ENCODE measurements at regions not wholly inside any gene's neighbourhood (a gene's known extent, or its start where the extent isn't known, plus 50 kb on each side); places are given as distances from the start of the nearest gene placed in this dataset.

DNA sequence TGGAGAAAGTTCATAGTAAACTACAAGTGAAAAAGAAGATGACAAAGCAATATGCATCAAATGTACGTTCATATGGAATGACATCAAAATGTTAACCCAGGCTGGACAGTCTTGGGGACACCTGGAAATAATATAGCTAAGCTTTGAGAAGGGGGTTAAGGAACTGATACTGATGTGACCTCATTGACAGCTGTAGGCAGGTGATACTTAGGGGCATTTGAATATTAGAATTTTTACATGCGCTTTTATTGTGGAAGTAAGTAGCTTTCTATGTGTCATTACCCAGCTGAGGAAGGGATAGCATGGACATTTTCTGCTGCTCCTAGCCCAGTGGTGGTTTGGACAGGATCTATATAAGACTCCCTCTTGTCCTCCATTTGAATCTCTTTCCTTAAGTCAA, 299.7 kb downstream of the CWC27 start:
- no peak for DNase-seq

DNA sequence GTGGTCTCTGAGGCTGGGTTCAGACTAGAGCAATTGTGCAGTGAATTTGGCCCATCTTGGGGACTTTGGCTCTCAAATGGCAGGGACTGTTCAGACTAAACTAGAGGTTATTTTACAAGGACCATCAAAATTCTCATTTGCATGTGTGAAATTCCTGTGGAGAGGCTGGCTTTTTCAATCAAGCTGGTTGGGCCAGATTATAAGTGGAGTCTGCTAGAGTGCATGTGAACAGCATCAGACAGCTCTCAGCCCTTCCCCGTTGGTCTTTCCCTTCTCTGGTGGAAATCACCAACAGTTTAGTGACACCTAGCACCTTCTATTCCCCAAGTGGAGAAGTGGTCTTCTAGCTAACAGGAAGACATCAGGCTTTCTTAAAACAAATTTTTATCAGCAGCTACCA, 301.3 kb downstream of the CWC27 start:
- DNase-seq = no peak

DNA sequence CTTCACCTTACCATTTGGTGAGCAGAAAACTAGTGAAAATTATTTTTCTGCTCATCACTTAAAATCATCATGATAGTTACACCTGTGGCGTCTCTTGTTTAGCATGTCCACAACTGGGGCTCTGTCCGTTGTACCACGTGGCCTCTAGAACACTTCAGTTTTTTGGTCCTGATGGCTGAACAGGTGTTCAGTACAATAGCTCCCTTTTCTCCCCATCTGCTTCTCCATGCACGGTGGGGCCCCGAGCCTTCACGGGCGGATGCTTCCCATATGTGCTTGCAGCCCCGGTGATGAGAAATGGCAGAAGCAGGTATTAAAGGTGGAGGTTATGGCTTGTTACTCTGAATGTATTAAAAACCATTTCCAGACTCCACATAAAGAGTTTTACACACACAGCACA, 304.1 kb downstream of the CWC27 start:
- peak; percentile 89 for DNase-seq

DNA sequence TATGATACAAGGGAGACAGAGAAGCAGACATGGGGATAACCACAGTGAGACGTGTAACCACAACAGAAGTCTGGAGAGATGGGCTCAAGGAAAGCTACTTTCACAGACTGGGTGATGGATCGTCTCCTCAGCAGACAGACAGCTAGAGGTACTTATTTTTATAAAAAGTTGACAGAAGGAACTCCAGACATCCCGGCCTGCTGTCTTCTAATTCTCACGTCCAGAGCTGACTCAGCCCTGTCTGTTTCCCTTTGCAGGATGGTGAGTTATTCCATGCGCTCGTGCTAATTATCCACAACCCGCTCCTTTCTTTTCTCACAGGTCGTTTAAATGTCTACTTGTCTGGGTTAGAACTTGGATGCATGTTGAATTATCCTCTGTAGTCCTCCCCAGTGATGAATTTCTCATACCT, 304.5 kb downstream of the CWC27 start:
- DNase-seq = peak; percentile 83

DNA sequence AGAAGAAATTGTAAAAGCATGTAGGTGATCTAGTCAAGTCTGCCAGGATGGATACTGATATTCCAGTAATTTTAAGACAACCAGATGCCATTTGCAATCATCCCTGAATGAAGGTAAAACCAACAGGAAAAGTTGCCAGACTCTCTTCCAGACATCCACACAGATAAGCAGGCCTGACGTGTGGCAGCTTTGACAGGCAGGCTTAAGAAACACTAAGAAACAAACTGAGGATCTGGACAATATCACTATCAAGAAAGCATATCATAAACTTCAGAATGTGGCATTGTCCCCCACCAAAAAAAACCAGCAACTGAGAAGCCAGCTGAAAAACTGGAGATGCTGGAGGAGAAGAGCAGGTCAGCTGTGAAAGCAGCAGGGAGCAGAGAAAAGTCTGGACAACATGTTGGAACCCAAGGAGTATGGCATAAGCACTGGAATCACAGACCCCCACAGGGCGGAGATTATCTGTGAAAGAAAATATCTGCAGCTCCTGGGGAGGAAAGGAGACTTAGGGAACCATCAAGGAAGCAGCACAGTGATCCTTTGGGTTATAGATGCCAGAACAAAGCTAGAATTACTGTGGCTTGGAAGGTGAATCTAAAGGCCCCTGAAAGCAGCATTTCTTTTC, 307.0 kb downstream of the CWC27 start:
- no peak for DNase-seq

DNA sequence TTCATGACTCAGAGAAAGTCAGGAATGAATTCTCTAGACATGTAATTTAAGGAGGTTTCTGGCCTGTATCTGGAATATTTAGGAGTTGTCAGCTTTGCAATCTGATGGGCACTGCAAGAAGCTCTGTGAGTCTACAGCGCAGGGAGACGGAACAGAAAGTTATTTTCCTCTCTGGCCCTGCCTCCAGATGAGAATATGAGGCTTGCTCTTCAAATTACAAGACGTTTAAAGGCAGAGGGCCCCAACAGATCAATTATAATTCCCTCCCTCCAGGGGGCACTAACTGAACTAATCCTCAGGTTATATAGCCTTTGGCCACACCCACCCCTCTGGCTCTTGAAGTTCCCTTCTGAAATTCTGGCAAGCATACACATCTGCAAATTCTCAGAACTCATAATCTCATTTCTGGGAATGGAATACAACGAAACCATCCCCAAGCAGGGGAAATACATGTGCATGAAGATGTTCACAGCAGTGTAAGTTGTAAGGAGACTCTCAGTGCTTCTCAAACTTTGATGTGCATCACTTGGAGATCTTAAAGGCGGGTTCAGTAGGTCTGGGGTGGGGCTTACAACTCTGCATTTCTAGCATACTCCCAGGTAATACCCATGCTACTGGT, 307.6 kb downstream of the CWC27 start:
- DNase-seq = no peak

DNA sequence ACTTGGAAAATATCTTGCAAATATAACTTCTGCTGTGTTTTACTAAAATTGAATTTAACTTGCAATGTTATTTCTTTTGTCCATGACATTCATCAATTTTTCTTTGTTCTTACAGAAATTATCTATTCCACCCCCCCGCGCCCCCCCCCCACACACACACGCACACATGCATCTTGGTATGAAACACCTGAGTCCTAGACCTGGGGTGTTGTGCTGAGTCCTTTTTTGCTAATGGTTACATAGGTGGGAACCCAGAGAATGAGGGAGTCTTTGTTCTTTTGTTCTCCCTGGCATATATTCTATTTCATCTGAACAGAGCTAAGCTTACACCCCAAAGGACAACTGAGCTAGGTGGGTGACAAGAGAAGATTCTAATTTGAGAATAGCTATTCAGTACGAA, 308.9 kb downstream of the CWC27 start:
- DNase-seq = no peak

DNA sequence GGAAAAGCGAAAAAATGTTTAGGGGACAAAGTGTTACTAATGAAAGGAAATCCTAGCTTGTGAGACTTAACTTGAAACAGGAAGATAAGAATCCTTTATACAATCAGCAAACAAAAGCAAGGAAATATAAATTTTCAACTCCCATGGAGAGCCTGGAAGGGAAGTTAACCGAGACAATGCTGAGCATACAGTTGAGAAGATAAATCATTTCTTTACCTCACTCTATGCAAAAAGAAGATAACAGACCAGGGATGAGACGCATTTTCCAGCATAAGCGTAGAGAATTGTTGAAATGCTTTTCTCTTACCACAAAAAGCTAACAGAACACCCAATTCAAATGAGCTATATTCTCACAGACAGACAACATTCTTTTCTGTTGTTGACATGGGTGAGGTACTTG, 309.6 kb downstream of the CWC27 start:
- no peak for DNase-seq

DNA sequence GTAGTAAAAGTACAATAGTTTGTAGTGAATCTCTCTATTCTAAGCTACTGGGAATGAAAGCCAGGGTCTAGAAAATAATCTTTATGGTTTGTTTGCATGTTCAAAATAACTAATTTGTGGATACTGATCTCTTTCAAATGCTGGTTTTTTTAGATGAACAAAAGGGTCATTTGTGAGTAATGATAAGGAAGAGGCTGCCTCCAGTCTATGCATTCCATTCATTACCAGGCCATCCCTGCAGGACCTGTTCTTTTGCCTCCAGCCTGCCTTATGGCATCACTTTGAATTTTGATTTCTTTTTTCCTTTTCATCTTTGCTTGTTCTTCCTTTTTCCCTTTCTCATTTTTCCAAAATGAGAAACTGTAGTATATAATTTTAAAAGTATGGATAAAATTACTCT, 312.3 kb downstream of the CWC27 start:
- DNase-seq = no peak

DNA sequence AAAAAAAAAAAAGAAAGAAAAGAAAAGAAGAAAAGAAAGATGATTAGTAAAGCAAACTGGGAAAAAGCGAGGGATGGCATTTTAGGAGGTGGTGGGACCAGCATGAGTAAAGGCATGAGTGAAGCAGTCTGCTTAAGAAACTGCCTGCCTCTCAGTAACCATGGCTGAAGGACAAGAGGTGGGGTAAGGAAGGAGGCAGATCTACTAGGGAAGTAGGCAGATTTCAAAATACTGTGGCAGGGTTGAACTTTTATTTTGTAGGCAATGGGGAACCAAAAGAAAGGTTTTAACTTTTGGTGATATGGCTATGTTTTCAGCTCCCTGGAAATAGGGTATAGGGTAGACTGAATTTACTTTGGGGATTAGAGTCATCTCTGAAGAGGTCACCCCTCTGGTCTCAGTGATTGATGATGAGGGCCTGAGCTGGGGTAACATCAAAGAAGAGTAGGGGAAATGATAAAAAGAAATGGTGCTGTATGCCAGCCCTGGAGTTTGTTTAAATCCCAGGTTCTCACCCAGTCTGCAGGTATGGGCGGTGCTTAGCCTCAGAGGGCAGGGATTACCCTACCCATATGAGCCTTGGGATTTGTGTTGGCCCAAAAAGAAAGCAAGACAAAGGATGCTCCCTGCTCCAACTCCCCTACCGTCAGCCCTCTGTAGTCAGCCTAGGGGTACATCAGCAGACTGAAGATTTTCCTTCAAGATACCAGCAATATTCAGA, 316.2 kb downstream of the CWC27 start:
- no peak for DNase-seq

DNA sequence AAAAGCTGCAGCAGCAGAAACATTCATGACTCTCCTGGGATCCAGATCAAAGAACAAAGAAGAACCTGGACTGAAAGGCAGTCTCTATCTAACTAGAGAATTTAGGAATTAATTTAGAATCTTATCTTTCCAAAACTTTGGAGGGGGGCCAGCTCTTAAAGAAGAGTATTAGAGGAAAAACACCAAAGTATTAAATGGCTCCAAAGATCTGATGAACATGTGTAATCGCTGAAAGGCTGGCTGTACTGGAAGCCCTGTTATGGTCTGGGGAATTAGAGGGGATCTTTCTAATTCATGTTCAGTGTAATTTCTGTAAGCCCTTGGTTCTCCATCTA, 316.8 kb downstream of the CWC27 start:
- no peak for DNase-seq

DNA sequence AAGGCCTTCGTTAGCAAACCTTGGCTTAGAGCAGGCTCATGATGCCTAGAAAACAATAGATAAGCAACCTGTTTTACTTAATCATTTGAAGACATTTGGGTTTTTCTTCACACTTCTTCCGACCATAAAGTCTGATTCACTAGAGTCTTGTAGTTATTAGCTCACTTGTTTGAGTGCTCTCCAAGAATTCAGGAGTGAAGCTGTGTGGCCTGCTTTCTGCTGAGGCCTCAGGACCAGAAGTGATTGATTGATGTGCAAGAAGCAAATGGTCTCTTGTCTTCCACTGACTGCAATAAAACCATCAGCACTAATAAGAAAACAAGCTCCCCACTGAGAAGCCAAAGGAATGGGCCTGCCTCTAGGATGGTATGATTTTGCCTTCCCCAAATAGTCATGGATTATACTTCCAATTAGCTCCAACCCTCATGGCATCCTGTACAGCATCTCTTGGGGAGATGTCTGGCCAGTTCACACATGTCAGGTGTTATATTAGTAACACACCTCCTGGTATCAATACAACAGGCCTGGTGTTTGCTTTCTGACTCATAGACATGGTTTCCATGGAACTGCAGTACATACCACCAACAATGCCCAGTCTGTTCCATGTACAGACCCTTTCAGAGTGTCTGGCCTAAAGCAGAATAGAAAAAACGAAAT, 317.6 kb downstream of the CWC27 start:
- DNase-seq = no peak

DNA sequence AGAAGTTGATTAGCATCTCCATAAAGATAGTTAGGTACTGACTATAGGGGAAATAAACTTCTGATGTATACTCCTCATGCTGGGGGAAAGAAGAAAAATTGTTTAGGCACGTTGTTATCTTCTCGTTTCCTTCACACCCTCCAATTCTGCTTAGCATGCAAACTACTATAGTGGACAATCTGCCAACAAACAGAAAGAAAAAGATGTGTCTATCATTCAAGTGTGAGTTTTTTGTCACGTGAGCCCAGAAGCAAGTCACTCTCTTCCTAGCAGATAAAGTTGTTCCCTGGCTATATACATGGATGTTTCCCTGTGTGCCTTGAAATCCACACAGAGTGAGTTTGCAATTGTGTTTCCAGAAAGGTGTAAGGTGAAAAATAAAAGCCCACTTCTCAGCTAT, 318.4 kb downstream of the CWC27 start:
- no peak for DNase-seq

DNA sequence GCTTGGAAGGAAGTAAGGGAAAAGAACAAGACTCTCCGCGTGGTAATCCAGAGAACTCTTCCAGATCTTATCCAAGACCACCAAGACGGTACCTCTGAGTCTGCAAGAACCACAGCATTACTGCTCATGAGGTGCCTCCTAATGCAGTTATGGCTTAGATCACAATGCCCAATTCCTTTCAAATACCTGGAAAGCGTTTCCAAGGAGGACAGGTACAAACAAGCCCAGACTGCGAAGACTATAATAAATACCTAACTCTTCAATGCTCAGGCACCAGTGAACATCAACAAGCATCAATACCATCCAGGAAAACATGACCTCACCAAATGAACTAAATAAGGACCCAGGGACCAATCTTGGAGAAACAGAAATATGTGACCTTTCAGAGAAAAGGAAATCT, 325.5 kb downstream of the CWC27 start:
- DNase-seq = no peak

DNA sequence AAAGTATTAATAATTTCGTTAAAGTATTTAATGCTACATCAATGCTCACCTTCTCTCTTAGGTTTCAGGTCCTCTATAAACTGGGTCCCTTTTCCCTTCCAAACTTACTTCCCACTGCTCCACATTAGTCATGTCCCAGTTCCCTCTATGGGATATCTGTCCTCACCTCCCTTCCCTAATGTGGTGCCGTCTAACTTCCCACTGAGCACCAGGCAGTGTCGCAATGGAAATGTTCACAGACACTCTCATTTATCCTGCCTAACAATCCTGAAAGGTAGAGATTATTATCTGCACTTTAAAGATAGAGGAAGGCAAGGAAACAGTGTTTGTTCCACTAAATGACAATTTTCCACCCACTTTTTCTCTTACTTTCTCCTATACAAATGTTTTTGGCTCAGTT, 329.7 kb downstream of the CWC27 start:
- DNase-seq = no peak

Data from NCI-H524 treated with DMSO at 0.1 percent for 48 hours (cell line).